HFF-Myc (cell line): ENCODE measurements at regions not wholly inside any gene's neighbourhood (a gene's known extent, or its start where the extent isn't known, plus 50 kb on each side); places are given as distances from the start of the nearest gene placed in this dataset.

Source experiments
- DNase-seq: peaks from one replicate; pipeline ENCODE4 v3.0.0-alpha.2; 2011; ENCODE audit warnings: low read depth; ENCODE audit errors: extremely low read depth
- H3K4me3 ChIP-seq: replicated peaks from 2 replicates; pipeline ENCODE4 v1.5.1; 2011; ENCODE audit warnings: low read depth, mild to moderate bottlenecking, control low read depth, low read length
- CTCF ChIP-seq: IDR thresholded peaks from 2 replicates; pipeline ENCODE4 v1.5.1; 2012; ENCODE audit warnings: mild to moderate bottlenecking, low read depth, low read length, control low read depth; ENCODE audit errors: missing control alignments

- H3K4me3 ChIP-seq = no peak overlapping the region
- no peak for TF ChIP-seq CTCF
- no peak for DNase-seq
Observed at GRCh38 chr5:163185315-163185714, 252.1 kb upstream of the CCNG1 start.

GRCh38 chr5:163189023-163189553, 248.3 kb upstream of the CCNG1 start:
- TF ChIP-seq CTCF = no peak
- DNase-seq = no peak
- no peak overlapping the region for H3K4me3 ChIP-seq

- no peak for TF ChIP-seq CTCF
- H3K4me3 ChIP-seq = no peak overlapping the region
Observed at GRCh38 chr5:163190283-163190682, 247.1 kb upstream of the CCNG1 start.

GRCh38 chr5:163190784-163191183, 246.6 kb upstream of the CCNG1 start:
- no peak overlapping the region for H3K4me3 ChIP-seq
- DNase-seq = no peak
- TF ChIP-seq CTCF = no peak

More at GRCh38 chr5:163190283-163190682, 247.1 kb upstream of the CCNG1 start:
- DNase-seq = no peak

GRCh38 chr5:163193886-163194285, 243.5 kb upstream of the CCNG1 start:
- no peak for TF ChIP-seq CTCF
- DNase-seq = no peak
- no peak overlapping the region for H3K4me3 ChIP-seq

- TF ChIP-seq CTCF = no peak
- no peak for DNase-seq
- H3K4me3 ChIP-seq = no peak overlapping the region
Observed at GRCh38 chr5:163205645-163206044, 231.8 kb upstream of the CCNG1 start.

- H3K4me3 ChIP-seq = no peak overlapping the region
- no peak for DNase-seq
- TF ChIP-seq CTCF = no peak
Observed at GRCh38 chr5:163221581-163221980, 215.8 kb upstream of the CCNG1 start.
